IMR-90 (cell line): ENCODE measurements at regions not wholly inside any gene's neighbourhood (a gene's known extent, or its start where the extent isn't known, plus 50 kb on each side); places are given as distances from the start of the nearest gene placed in this dataset.

Experiments used
- CHD1 ChIP-seq: IDR thresholded peaks from 2 replicates; pipeline ENCODE4 v1.6.1; 2012; ENCODE audit warnings: low read depth, low read length, improper control_type of control experiment
- POLR2A ChIP-seq: IDR thresholded peaks from 2 replicates; pipeline ENCODE4 v1.6.1; 2012; ENCODE audit warnings: mild to moderate bottlenecking, low read depth, low read length
- RAD21 ChIP-seq: IDR thresholded peaks from 2 replicates; pipeline ENCODE4 v1.6.1; 2012; ENCODE audit warnings: low read length, improper control_type of control experiment
- TF ChIP-seq, protein P1 (sequence below): conservative IDR thresholded peaks from 2 replicates; pipeline ENCODE4 v1.5.1; 2012; ENCODE audit warnings: mild to moderate bottlenecking, low read depth, low read length, improper control_type of control experiment
- TF ChIP-seq, protein P2 (sequence below): fragments of 150-350 bp; IDR thresholded peaks from 2 replicates; pipeline ENCODE4 v1.6.1; 2017; ENCODE audit warnings: mild to moderate bottlenecking, antibody characterized with exemption, low read length, low read depth

DNA sequence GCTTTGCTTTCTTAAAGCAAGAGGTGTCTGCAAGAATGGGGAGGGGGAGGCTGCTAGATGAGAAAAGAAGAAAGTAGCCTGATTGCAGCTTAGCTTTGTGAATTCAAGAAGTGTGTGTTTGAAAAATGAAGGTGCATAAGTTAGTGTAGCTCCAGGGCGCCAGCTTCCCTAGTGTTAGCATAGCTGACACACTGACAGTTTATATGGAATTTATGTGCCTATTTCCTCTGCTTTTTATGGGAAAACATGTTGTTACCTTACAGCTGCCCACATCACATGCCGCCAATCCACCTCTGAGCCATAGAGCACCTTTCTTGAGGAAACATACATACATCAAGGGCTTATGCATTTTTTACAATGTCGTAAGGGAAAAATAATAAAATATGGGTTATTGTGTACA, 536.4 kb upstream of the PIK3C3 start:
- TF ChIP-seq, protein P1, sequence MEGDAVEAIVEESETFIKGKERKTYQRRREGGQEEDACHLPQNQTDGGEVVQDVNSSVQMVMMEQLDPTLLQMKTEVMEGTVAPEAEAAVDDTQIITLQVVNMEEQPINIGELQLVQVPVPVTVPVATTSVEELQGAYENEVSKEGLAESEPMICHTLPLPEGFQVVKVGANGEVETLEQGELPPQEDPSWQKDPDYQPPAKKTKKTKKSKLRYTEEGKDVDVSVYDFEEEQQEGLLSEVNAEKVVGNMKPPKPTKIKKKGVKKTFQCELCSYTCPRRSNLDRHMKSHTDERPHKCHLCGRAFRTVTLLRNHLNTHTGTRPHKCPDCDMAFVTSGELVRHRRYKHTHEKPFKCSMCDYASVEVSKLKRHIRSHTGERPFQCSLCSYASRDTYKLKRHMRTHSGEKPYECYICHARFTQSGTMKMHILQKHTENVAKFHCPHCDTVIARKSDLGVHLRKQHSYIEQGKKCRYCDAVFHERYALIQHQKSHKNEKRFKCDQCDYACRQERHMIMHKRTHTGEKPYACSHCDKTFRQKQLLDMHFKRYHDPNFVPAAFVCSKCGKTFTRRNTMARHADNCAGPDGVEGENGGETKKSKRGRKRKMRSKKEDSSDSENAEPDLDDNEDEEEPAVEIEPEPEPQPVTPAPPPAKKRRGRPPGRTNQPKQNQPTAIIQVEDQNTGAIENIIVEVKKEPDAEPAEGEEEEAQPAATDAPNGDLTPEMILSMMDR = no peak
- TF ChIP-seq POLR2A (no peak), RAD21 (no peak), CHD1 (no peak)
- TF ChIP-seq, protein P2, sequence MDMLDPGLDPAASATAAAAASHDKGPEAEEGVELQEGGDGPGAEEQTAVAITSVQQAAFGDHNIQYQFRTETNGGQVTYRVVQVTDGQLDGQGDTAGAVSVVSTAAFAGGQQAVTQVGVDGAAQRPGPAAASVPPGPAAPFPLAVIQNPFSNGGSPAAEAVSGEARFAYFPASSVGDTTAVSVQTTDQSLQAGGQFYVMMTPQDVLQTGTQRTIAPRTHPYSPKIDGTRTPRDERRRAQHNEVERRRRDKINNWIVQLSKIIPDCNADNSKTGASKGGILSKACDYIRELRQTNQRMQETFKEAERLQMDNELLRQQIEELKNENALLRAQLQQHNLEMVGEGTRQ = no peak
